Fibroblast of peridontal ligament (primary cell): ENCODE measurements at regions not wholly inside any gene's neighbourhood (a gene's known extent, or its start where the extent isn't known, plus 50 kb on each side); places are given as distances from the start of the nearest gene placed in this dataset.

Experiments used
- DNase-seq: peaks from one replicate; pipeline ENCODE4 v3.0.0-alpha.2; 2010; ENCODE audit errors: extremely low read depth

- DNase-seq, result no peak
These were observed 409.1 kb upstream of the KAZN start for GRCh38 chr1:14189381-14189780.

GRCh38 chr1:14190508-14190907 is 408.0 kb upstream of the KAZN start:
- DNase-seq, result no peak

GRCh38 chr1:14194511-14194910 is 404.0 kb upstream of the KAZN start:
- no peak for DNase-seq

- no peak for DNase-seq
These were observed 393.4 kb upstream of the KAZN start for GRCh38 chr1:14205066-14205465.

- peak; percentile 3 for DNase-seq
These were observed 383.3 kb upstream of the KAZN start for GRCh38 chr1:14215151-14215550.

GRCh38 chr1:14217384-14217783 is 381.1 kb upstream of the KAZN start:
- DNase-seq, result peak; percentile 1

- no peak for DNase-seq
These were observed 378.2 kb upstream of the KAZN start for GRCh38 chr1:14220324-14220723.

GRCh38 chr1:14220811-14221210 is 377.7 kb upstream of the KAZN start:
- no peak for DNase-seq

GRCh38 chr1:14222086-14222485 is 376.4 kb upstream of the KAZN start:
- DNase-seq, result no peak

- no peak for DNase-seq
These were observed 369.8 kb upstream of the KAZN start for GRCh38 chr1:14228677-14229076.

- DNase-seq, result no peak
These were observed 365.0 kb upstream of the KAZN start for GRCh38 chr1:14233510-14233909.

GRCh38 chr1:14236097-14236496 is 362.4 kb upstream of the KAZN start:
- no peak for DNase-seq

- DNase-seq, result no peak
These were observed 359.8 kb upstream of the KAZN start for GRCh38 chr1:14238472-14239307.

GRCh38 chr1:14240265-14240664 is 358.2 kb upstream of the KAZN start:
- DNase-seq, result no peak

GRCh38 chr1:14242123-14242522 is 356.4 kb upstream of the KAZN start:
- DNase-seq, result no peak

- DNase-seq, result no peak
These were observed 355.6 kb upstream of the KAZN start for GRCh38 chr1:14242870-14243269.

GRCh38 chr1:14245954-14246353 is 352.5 kb upstream of the KAZN start:
- DNase-seq, result no peak

GRCh38 chr1:14246471-14246870 is 352.0 kb upstream of the KAZN start:
- DNase-seq, result no peak

GRCh38 chr1:14247666-14248065 is 350.8 kb upstream of the KAZN start:
- no peak for DNase-seq

GRCh38 chr1:14251871-14252270 is 346.6 kb upstream of the KAZN start:
- DNase-seq, result no peak

GRCh38 chr1:14253676-14254075 is 344.8 kb upstream of the KAZN start:
- no peak for DNase-seq

GRCh38 chr1:14254251-14254650 is 344.2 kb upstream of the KAZN start:
- DNase-seq, result no peak

GRCh38 chr1:14255233-14255632 is 343.3 kb upstream of the KAZN start:
- no peak for DNase-seq

- DNase-seq, result peak; percentile 2
These were observed 342.8 kb upstream of the KAZN start for GRCh38 chr1:14255711-14256110.
